Natural killer cell (primary cell): ENCODE measurements at regions not wholly inside any gene's neighbourhood (a gene's known extent, or its start where the extent isn't known, plus 50 kb on each side); places are given as distances from the start of the nearest gene placed in this dataset.
A peak's percentile ranks its signal among the peaks of the same experiment; 100 is the strongest.

Experiments
- ATAC-seq, 3 donors: fragments of 150-1000 bp in 2 of 3; fragments of 200-7000 bp in 1 of 3; cut with Tn5 transposase; 1 replicate in 1 of 3; 2 replicates in 2 of 3; pipeline ENCODE4 v1.10.0; 2021; ENCODE audit warnings: mild to moderate bottlenecking in 2 of 3, moderate library complexity in 2 of 3
- DNase-seq, 2 donors: peaks; one replicate each; pipeline versions ENCODE4 v3.0.0 to v3.0.0-alpha.2; 2013 to 2021; ENCODE audit warnings: mixed read lengths in 1 of 2
- H3K27ac ChIP-seq: one replicate; pipeline ENCODE4 v1.5.1; 2013; ENCODE audit warnings: mild to moderate bottlenecking, low read length
- H3K27me3 ChIP-seq: one replicate; pipeline ENCODE4 v1.6.1; 2013; ENCODE audit warnings: low read length; ENCODE audit not compliant: control insufficient read depth, insufficient read depth
- H3K36me3 ChIP-seq: one replicate; pipeline ENCODE4 v1.6.1; 2013; ENCODE audit warnings: low read length; ENCODE audit not compliant: control insufficient read depth, insufficient read depth
- H3K4me1 ChIP-seq: one replicate; pipeline ENCODE4 v1.6.1; 2013; ENCODE audit warnings: low read length; ENCODE audit not compliant: control insufficient read depth, insufficient read depth
- H3K4me3 ChIP-seq: one replicate; pipeline ENCODE4 v1.5.1; 2013; ENCODE audit warnings: low read length
- H3K9me3 ChIP-seq: one replicate; pipeline ENCODE4 v1.6.1; 2013; ENCODE audit warnings: low read length; ENCODE audit not compliant: control insufficient read depth, insufficient read depth
- H3K27ac Mint-ChIP-seq, 2 donors: one replicate each; pipeline ENCODE4 v1.8.0; 2022; ENCODE audit warnings: mild to moderate bottlenecking in 2 of 2, mixed read lengths in 2 of 2, moderate library complexity in 1 of 2
- H3K27me3 Mint-ChIP-seq, 2 donors: one replicate each; pipeline ENCODE4 v1.8.0; 2022; ENCODE audit warnings: low read depth in 2 of 2, mixed read lengths in 2 of 2
- H3K36me3 Mint-ChIP-seq: one replicate; pipeline ENCODE4 v1.8.0; 2022; ENCODE audit warnings: mixed read lengths
- H3K4me1 Mint-ChIP-seq, 2 donors: one replicate each; pipeline ENCODE4 v1.8.0; 2022; ENCODE audit warnings: mixed read lengths in 2 of 2
- H3K4me3 Mint-ChIP-seq: one replicate; pipeline ENCODE4 v1.8.0; 2022; ENCODE audit warnings: mild to moderate bottlenecking, moderate library complexity, mixed read lengths
- H3K9me3 Mint-ChIP-seq, 2 donors: one replicate each; pipeline ENCODE4 v1.8.0; 2022; ENCODE audit warnings: mixed read lengths in 2 of 2
- WGBS: methylation state at CpG from one replicate; pipeline ENCODE4 v1.1.7; 2013; ENCODE audit warnings: missing lambda C conversion rate; ENCODE audit not compliant: insufficient coverage; 5-methylcytosine and 5-hydroxymethylcytosine counted together
- intact Hi-C: fragments of 100-400 bp; cut with micrococcal nuclease; formaldehyde crosslinking; loops from one replicate; pipeline ENCODE4 v1.14.2; 2022
- TF ChIP-seq, protein P1 (sequence below): fragments of 200-600 bp; IDR thresholded peaks from one replicate; pipeline ENCODE4 v1.8.0; 2022; ENCODE audit warnings: antibody characterized with exemption

DNA sequence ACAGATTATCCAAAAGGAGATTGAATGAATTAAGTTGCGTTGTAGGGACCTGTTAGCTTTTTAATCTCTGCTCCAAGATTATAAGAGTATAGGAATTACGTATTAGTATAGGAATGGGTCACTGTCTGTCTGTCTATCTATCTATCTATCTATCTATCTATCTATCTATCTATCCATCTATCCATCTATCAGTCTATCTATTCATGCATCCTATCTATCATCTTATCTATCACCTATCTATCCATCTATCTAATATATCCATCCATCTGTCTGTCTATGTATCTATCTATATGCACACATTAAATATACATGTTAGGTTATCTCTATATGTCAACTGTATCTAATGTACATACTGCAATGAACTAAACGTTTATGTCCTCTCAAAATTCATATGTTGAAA, 255.8 kb downstream of the LPIN1 start:
- H3K4me3 Mint-ChIP-seq, result no peak overlapping the region
- peaks cover 19% of the 10 kb centered on the region for H3K4me1 ChIP-seq
- ATAC-seq (no peak), DNase-seq (no peak)
- H3K4me1 Mint-ChIP-seq, result peaks cover 29 to 33% of the 10 kb centered on the region in 2 donors
- H3K27ac ChIP-seq, result no peak overlapping the region
- 0% methylated on average over 1 of the region's 3 CpGs for WGBS
- H3K4me3 ChIP-seq, result no peak overlapping the region
- intact Hi-C loops, result no loop called here
- peaks cover 75 to 89% of the 10 kb centered on the region in 2 donors for H3K27me3 Mint-ChIP-seq
- H3K27ac Mint-ChIP-seq, result no peak overlapping the region
- H3K36me3 ChIP-seq, result no peaks in the 10 kb centered on the region
- peaks cover 7% of the 10 kb centered on the region for H3K9me3 ChIP-seq
- peaks cover 13% of the 10 kb centered on the region for H3K36me3 Mint-ChIP-seq
- no peaks in the 10 kb centered on the region for H3K9me3 Mint-ChIP-seq
- TF ChIP-seq, protein P1, sequence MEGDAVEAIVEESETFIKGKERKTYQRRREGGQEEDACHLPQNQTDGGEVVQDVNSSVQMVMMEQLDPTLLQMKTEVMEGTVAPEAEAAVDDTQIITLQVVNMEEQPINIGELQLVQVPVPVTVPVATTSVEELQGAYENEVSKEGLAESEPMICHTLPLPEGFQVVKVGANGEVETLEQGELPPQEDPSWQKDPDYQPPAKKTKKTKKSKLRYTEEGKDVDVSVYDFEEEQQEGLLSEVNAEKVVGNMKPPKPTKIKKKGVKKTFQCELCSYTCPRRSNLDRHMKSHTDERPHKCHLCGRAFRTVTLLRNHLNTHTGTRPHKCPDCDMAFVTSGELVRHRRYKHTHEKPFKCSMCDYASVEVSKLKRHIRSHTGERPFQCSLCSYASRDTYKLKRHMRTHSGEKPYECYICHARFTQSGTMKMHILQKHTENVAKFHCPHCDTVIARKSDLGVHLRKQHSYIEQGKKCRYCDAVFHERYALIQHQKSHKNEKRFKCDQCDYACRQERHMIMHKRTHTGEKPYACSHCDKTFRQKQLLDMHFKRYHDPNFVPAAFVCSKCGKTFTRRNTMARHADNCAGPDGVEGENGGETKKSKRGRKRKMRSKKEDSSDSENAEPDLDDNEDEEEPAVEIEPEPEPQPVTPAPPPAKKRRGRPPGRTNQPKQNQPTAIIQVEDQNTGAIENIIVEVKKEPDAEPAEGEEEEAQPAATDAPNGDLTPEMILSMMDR, result no peak
- H3K27me3 ChIP-seq, result peaks cover 63% of the 10 kb centered on the region

DNA sequence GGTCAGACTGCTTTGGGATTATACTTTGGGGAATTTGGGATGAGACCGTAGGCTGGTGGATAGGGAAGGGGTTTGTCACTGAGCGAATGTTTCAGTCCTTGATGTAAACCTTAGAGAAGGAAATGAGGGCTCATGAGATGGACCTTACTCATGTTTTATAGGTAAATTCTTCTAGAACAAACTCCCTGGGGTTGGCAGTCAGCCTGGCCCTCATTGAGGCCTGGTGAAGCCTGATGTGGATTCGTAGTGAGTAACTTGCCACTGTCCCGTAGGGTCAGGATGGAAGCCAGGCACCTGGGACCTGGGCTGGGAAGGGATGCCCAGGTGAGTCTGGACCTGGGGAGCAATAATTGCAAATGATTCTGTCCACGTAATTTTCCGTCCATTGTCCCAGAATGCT, 258.3 kb downstream of the LPIN1 start:
- intact Hi-C loops, result loop anchor here (5.0 kb wide), 1 partner anchor 713 kb away; the partner anchor contains the start of gene TRIB2

DNA sequence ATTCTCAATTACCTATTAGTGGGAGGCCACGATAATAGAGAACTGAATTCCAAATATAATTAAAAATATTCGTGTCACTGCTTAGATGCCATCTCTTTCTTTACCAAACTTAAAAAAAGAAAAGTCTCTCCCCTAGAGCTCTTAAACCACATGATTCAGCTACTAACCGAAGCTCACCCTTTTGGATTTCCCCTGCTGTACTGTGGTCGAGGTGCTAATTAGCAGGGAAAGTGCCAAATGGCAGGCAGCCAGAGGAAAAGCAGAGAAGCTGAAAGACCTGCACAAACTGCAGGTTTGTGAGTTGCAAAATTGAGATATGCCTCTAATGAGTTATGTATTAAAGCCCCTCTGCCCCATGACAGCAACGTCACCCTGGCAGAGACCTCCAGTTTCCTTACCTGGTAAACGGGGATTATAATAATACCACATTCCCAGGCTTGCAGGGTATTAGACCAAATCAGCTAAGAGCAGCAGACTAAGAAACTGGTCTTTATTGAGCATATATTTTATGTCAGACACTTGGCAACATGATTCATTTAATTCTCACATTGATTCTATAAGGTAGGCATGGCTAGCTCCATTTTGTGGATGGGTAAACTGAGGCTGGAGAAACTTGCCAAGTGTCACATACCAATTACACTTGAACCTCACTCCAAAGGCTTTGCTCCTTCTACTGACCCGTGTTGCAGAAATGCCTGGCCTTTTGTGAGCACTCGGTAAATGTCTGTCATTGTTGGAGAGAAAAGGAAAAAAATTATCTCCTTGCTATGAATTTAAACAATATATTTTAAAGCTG, 259.7 kb downstream of the LPIN1 start:
- Histone ChIP-seq H3K4me3 (no peak overlapping the region), H3K27ac (no peak overlapping the region), H3K36me3 (no peaks in the 10 kb centered on the region), H3K4me1 (peaks cover 19% of the 10 kb centered on the region), H3K9me3 (peaks cover 7% of the 10 kb centered on the region), H3K27me3 (peaks cover 67% of the 10 kb centered on the region)
- peaks cover 50 to 59% of the 10 kb centered on the region in 2 donors for H3K4me1 Mint-ChIP-seq
- WGBS, result 3% methylated on average over 4 of the region's 8 CpGs
- intact Hi-C loops, result loop anchor here (1.0 to 5.0 kb wide), 3 partner anchors 51 to 711 kb away; partner anchors contain the start of gene TRIB2
- DNase-seq (peak; percentile 81 to 91), ATAC-seq (peak; percentile 86 to 98 (median 87))
- peak overlapping the region; percentile 55 for H3K4me3 Mint-ChIP-seq
- TF ChIP-seq, protein P1, result no peak
- H3K36me3 Mint-ChIP-seq, result peaks cover 4% of the 10 kb centered on the region
- H3K9me3 Mint-ChIP-seq, result no peaks in the 10 kb centered on the region
- peak overlapping the region; percentile 50 to 81 for H3K27ac Mint-ChIP-seq
- peaks cover 74 to 94% of the 10 kb centered on the region in 2 donors for H3K27me3 Mint-ChIP-seq

More for the DNA sequence above, 258.3 kb downstream of the LPIN1 start:
- 99% methylated on average over 6 of the region's 6 CpGs for whole genome bisulfite sequencing
- Mint-ChIP-seq H3K36me3 (peaks cover 13% of the 10 kb centered on the region), H3K9me3 (no peaks in the 10 kb centered on the region), H3K4me3 (no peak overlapping the region), H3K27ac (no peak overlapping the region), H3K4me1 (peaks cover 39 to 51% of the 10 kb centered on the region in 2 donors), H3K27me3 (peaks cover 74 to 94% of the 10 kb centered on the region in 2 donors)
- TF ChIP-seq, protein P1, result no peak
- DNase-seq, result no peak
- Histone ChIP-seq H3K4me1 (peaks cover 19% of the 10 kb centered on the region), H3K4me3 (no peak overlapping the region), H3K27me3 (peaks cover 63% of the 10 kb centered on the region), H3K27ac (no peak overlapping the region), H3K9me3 (peaks cover 7% of the 10 kb centered on the region), H3K36me3 (no peaks in the 10 kb centered on the region)
- ATAC-seq, result no peak
